Psoas muscle (tissue), 7 donors: ENCODE measurements at regions not wholly inside any gene's neighbourhood (a gene's known extent, or its start where the extent isn't known, plus 50 kb on each side); places are given as distances from the start of the nearest gene placed in this dataset.

Source experiments
- ATAC-seq, 4 donors: fragments of 200-7000 bp; cut with Tn5 transposase; one replicate each; pipeline ENCODE4 v1.9.1; 2020; ENCODE audit warnings: moderate library complexity in 3 of 4, mild to moderate bottlenecking in 2 of 4
- DNase-seq, 2 donors: peaks; one replicate each; pipeline ENCODE4 v3.0.0-alpha.2; 2020
- H3K27ac ChIP-seq: fragments of 200-600 bp; one replicate; pipeline ENCODE4 v1.8.0; 2022
- H3K27me3 ChIP-seq, 3 donors: fragments of 200-600 bp in 1 of 3; one replicate each; pipeline versions ENCODE4 v1.6.1 to v1.8.0; 2013 to 2022; ENCODE audit warnings: low read length in 2 of 3, mild to moderate bottlenecking in 2 of 3, moderate library complexity in 1 of 3; ENCODE audit not compliant: insufficient read depth in 3 of 3
- H3K36me3 ChIP-seq, 2 donors: fragments of 200-600 bp in 1 of 2; one replicate each; pipeline versions ENCODE4 v1.6.1 to v1.8.0; 2013 to 2022; ENCODE audit warnings: low read depth in 1 of 2, mild to moderate bottlenecking in 1 of 2, moderate library complexity in 1 of 2; ENCODE audit not compliant: insufficient read depth in 1 of 2
- H3K4me1 ChIP-seq: fragments of 200-600 bp; one replicate; pipeline ENCODE4 v1.8.0; 2022
- H3K4me3 ChIP-seq: fragments of 200-600 bp; one replicate; pipeline ENCODE4 v1.8.0; 2022; ENCODE audit warnings: mild to moderate bottlenecking
- H3K9me3 ChIP-seq: fragments of 200-600 bp; one replicate; pipeline ENCODE4 v1.8.0; 2022
- CTCF ChIP-seq: fragments of 200-600 bp; IDR thresholded peaks from one replicate; pipeline ENCODE4 v1.8.0; 2022; ENCODE audit warnings: antibody characterized with exemption
- WGBS, 3 donors: extraction: QIAGEN DNeasy Blood & Tissue Kit; methylation state at CpG; one replicate each; pipeline versions ENCODE4 v1.1.6 to v1.1.7; 2013; 5-methylcytosine and 5-hydroxymethylcytosine counted together
- intact Hi-C, 2 donors: fragments of 100-400 bp; cut with DNase I; formaldehyde crosslinking; loops; one replicate each; pipeline versions ENCODE4 v1.11.0 to v1.14.2; 2022
- donor health status: healthy with polysubstance abuse.
- donor health status: DM: no; HTN: no; CAD: no; lungs with moderate emphysema.
- donor health status: Bipolar disorder and iron deficiency.
- donor health status: healthy.
- donor health status: DM: yes; HTN: yes; CAD: no.
- donor health status: DM: no; HTN: no; CAD: no.
- donor health status: DM: yes; HTN: yes; CAD: no.

GRCh38 chr12:132424811-132425210 is 65.1 kb upstream of the FBRSL1 start:
- no peak overlapping the region for H3K27ac ChIP-seq
- H3K4me1 ChIP-seq: no peaks in the 10 kb centered on the region
- ATAC-seq (no peak), DNase-seq (no peak)
- H3K36me3 ChIP-seq: no peaks in the 10 kb centered on the region
- H3K4me3 ChIP-seq: no peak overlapping the region
- WGBS, 3 donors: 82 to 90% (median 88%) methylated on average over 4 of the region's 4 CpGs
- peaks cover 0 to 82% (median 29%) of the 10 kb centered on the region in 3 donors for H3K27me3 ChIP-seq
- intact Hi-C loops: no loop called here
- no peaks in the 10 kb centered on the region for H3K9me3 ChIP-seq
- TF ChIP-seq CTCF: no peak

GRCh38 chr12:132423820-132424645 is 65.9 kb upstream of the FBRSL1 start:
- DNase-seq (no peak), ATAC-seq (no peak)
- Histone ChIP-seq H3K36me3 (no peaks in the 10 kb centered on the region), H3K9me3 (no peaks in the 10 kb centered on the region), H3K27me3 (peaks cover 0 to 78% (median 31%) of the 10 kb centered on the region in 3 donors), H3K27ac (no peak overlapping the region), H3K4me1 (no peaks in the 10 kb centered on the region), H3K4me3 (no peak overlapping the region)
- no peak for TF ChIP-seq CTCF
- intact Hi-C loops: no loop called here
- WGBS, 3 donors: 21 to 27% (median 26%) methylated on average over 29 to 31 of the region's 31 CpGs

GRCh38 chr12:132423251-132423819 is 66.6 kb upstream of the FBRSL1 start:
- WGBS, 3 donors: 74 to 78% (median 76%) methylated on average over 25 to 29 of the region's 29 CpGs
- H3K4me3 ChIP-seq: no peak overlapping the region
- H3K36me3 ChIP-seq: no peaks in the 10 kb centered on the region
- DNase-seq (no peak), ATAC-seq (no peak)
- H3K27ac ChIP-seq: no peak overlapping the region
- TF ChIP-seq CTCF: no peak
- peaks cover 0 to 78% (median 34%) of the 10 kb centered on the region in 3 donors for H3K27me3 ChIP-seq
- no peaks in the 10 kb centered on the region for H3K9me3 ChIP-seq
- intact Hi-C loops: no loop called here
- H3K4me1 ChIP-seq: no peaks in the 10 kb centered on the region

- H3K27ac ChIP-seq: no peak overlapping the region
- no peaks in the 10 kb centered on the region for H3K36me3 ChIP-seq
- H3K27me3 ChIP-seq: peaks cover 0 to 78% (median 31%) of the 10 kb centered on the region in 3 donors
- H3K4me3 ChIP-seq: no peak overlapping the region
- H3K9me3 ChIP-seq: no peaks in the 10 kb centered on the region
- ATAC-seq (no peak), DNase-seq (no peak)
- 33 to 51% (median 42%) methylated on average over 6 of the region's 6 CpGs for WGBS, 3 donors
- intact Hi-C loops: no loop called here
- H3K4me1 ChIP-seq: no peaks in the 10 kb centered on the region
- no peak for TF ChIP-seq CTCF
These were observed 67.4 kb upstream of the FBRSL1 start for GRCh38 chr12:132422381-132423043.
